Upper lobe of left lung (tissue), 6 donors: ENCODE measurements at regions not wholly inside any gene's neighbourhood (a gene's known extent, or its start where the extent isn't known, plus 50 kb on each side); places are given as distances from the start of the nearest gene placed in this dataset.

Source experiments
- ATAC-seq, 2 donors: fragments of 200-7000 bp; cut with Tn5 transposase; one replicate each; pipeline ENCODE4 v1.9.1; 2022; ENCODE audit warnings: mild to moderate bottlenecking in 2 of 2, moderate library complexity in 2 of 2; ENCODE audit not compliant: low FRiP score in 2 of 2
- DNase-seq, 2 donors: peaks; one replicate each; pipeline ENCODE4 v3.0.0-alpha.2; 2019 to 2020
- H3K27ac ChIP-seq, 4 donors: fragments of 200-600 bp; sonication (generic); one replicate each; pipeline ENCODE4 v1.5.1; 2016 to 2019
- H3K27me3 ChIP-seq, 4 donors: fragments of 200-600 bp; sonication (generic); one replicate each; pipeline ENCODE4 v1.5.1; 2017 to 2019
- H3K36me3 ChIP-seq, 4 donors: fragments of 200-600 bp; sonication (generic); one replicate each; pipeline ENCODE4 v1.5.1; 2016 to 2019
- H3K4me1 ChIP-seq, 4 donors: fragments of 200-600 bp; sonication (generic); one replicate each; pipeline ENCODE4 v1.5.1; 2018 to 2019
- H3K4me3 ChIP-seq, 4 donors: fragments of 200-600 bp; sonication (generic); one replicate each; pipeline ENCODE4 v1.5.1; 2017 to 2019; ENCODE audit warnings: mild to moderate bottlenecking in 2 of 4, moderate library complexity in 1 of 4
- H3K9me3 ChIP-seq, 4 donors: fragments of 200-600 bp; sonication (generic); one replicate each; pipeline ENCODE4 v1.5.1; 2018 to 2019
- CTCF ChIP-seq, 6 experiments: fragments of 450-650 bp in 4 of 6; fragments of 200-600 bp in 2 of 6; sonication (generic) in 2 of 6; IDR thresholded peaks; one replicate each; pipeline ENCODE4 v1.5.1; 2016 to 2019; ENCODE audit warnings: antibody characterized with exemption in 6 of 6
- EP300 ChIP-seq, 4 donors: sonication (generic); formaldehyde crosslinking; IDR thresholded peaks; one replicate each; pipeline ENCODE4 v1.5.1; 2017; ENCODE audit warnings: antibody characterized with exemption in 4 of 4, control low read depth in 2 of 4
- POLR2A ChIP-seq, 4 donors: fragments of 450-650 bp; IDR thresholded peaks; one replicate each; pipeline ENCODE4 v1.5.1; 2016 to 2017; ENCODE audit warnings: antibody characterized with exemption in 4 of 4, mild to moderate bottlenecking in 2 of 4
- POLR2AphosphoS5 ChIP-seq, 2 donors: sonication (generic); formaldehyde crosslinking; IDR thresholded peaks; one replicate each; pipeline ENCODE4 v1.5.1; 2017; ENCODE audit warnings: antibody characterized with exemption in 2 of 2
- WGBS, 2 donors: methylation state at CpG; one replicate each; pipeline ENCODE4 v1.1.5; 2017 to 2018; 5-methylcytosine and 5-hydroxymethylcytosine counted together
- donor health status: DM: no; HTN: no; CAD: no; lungs with moderate emphysema.
- donor health status: DM: no; HTN: yes; CAD: no; lungs with severe emphysema.

GRCh38 chr6:12582421-12583110, 134.0 kb upstream of the PHACTR1 start:
- DNase-seq, result no peak
- no peak for ATAC-seq
- no peak overlapping the region for H3K4me3 ChIP-seq
- H3K4me1 ChIP-seq, result peaks cover 0 to 10% (median 6%) of the 10 kb centered on the region in 4 donors
- 69 to 75% methylated on average over 4 of the region's 4 CpGs for WGBS, 2 donors
- H3K36me3 ChIP-seq, result no peaks in the 10 kb centered on the region
- H3K27me3 ChIP-seq, result no peaks in the 10 kb centered on the region
- no peak overlapping the region for H3K27ac ChIP-seq
- TF ChIP-seq EP300 (IDR thresholded peaks at IDR 0.05) (no peak), POLR2AphosphoS5 (IDR thresholded peaks at IDR 0.05) (no peak), CTCF (IDR thresholded peaks at IDR 0.05) (no peak), POLR2A (IDR thresholded peaks at IDR 0.05) (no peak)
- H3K9me3 ChIP-seq, result no peaks in the 10 kb centered on the region

GRCh38 chr6:12584631-12585405, 131.7 kb upstream of the PHACTR1 start:
- Histone ChIP-seq H3K36me3 (no peaks in the 10 kb centered on the region), H3K27ac (peak overlapping the region; percentile 24 to 63 (median 58)), H3K4me3 (no peak overlapping the region), H3K9me3 (no peaks in the 10 kb centered on the region), H3K4me1 (peaks cover 0 to 14% (median 6%) of the 10 kb centered on the region in 4 donors), H3K27me3 (no peaks in the 10 kb centered on the region)
- WGBS, 2 donors, result 54 to 58% methylated on average over 14 of the region's 14 CpGs
- TF ChIP-seq POLR2A (IDR thresholded peaks at IDR 0.05) (no peak), EP300 (IDR thresholded peaks at IDR 0.05) (peak in 1 of 4 donors; percentile 83), POLR2AphosphoS5 (IDR thresholded peaks at IDR 0.05) (peak in 1 of 2 donors; percentile 60)
- peak; percentile 16 to 55 for ATAC-seq
- no peak for DNase-seq

- ATAC-seq, result peak; percentile 35 to 61
- Histone ChIP-seq H3K4me1 (peaks cover 0 to 14% (median 6%) of the 10 kb centered on the region in 4 donors), H3K4me3 (peak overlapping the region in 2 of 4 donors; percentile 9 to 19), H3K27me3 (no peaks in the 10 kb centered on the region), H3K36me3 (no peaks in the 10 kb centered on the region), H3K27ac (peak overlapping the region; percentile 24 to 63 (median 58)), H3K9me3 (no peaks in the 10 kb centered on the region)
- WGBS, 2 donors, result 38 to 54% methylated on average over 12 of the region's 12 CpGs
- no peak for TF ChIP-seq EP300 (IDR thresholded peaks at IDR 0.05)
- no peak for TF ChIP-seq CTCF (IDR thresholded peaks at IDR 0.05)
- no peak for TF ChIP-seq POLR2AphosphoS5 (IDR thresholded peaks at IDR 0.05)
- DNase-seq, result peak in 1 of 2 donors; percentile 38
These were observed 131.0 kb upstream of the PHACTR1 start for GRCh38 chr6:12585497-12585958.

GRCh38 chr6:12586721-12587480, 129.7 kb upstream of the PHACTR1 start:
- H3K27me3 ChIP-seq, result no peaks in the 10 kb centered on the region
- H3K27ac ChIP-seq, result peak overlapping the region in 1 of 4 donors; percentile 63
- no peaks in the 10 kb centered on the region for H3K9me3 ChIP-seq
- no peak for DNase-seq
- H3K4me1 ChIP-seq, result peaks cover 0 to 14% (median 6%) of the 10 kb centered on the region in 4 donors
- 67 to 77% methylated on average over 9 of the region's 9 CpGs for WGBS, 2 donors
- no peak overlapping the region for H3K4me3 ChIP-seq
- no peak for ATAC-seq
- no peaks in the 10 kb centered on the region for H3K36me3 ChIP-seq
- TF ChIP-seq POLR2A (IDR thresholded peaks at IDR 0.05) (no peak), POLR2AphosphoS5 (IDR thresholded peaks at IDR 0.05) (no peak), EP300 (IDR thresholded peaks at IDR 0.05) (no peak), CTCF (IDR thresholded peaks at IDR 0.05) (no peak)

GRCh38 chr6:12590901-12591300, 125.7 kb upstream of the PHACTR1 start:
- Histone ChIP-seq H3K27ac (no peak overlapping the region), H3K36me3 (no peaks in the 10 kb centered on the region), H3K27me3 (no peaks in the 10 kb centered on the region), H3K9me3 (no peaks in the 10 kb centered on the region), H3K4me1 (peaks cover 17 to 27% (median 22%) of the 10 kb centered on the region in 4 donors), H3K4me3 (no peak overlapping the region)
- ATAC-seq (no peak), DNase-seq (no peak)
- 69 to 93% methylated on average over 2 of the region's 2 CpGs for WGBS, 2 donors
- no peak for TF ChIP-seq EP300 (IDR thresholded peaks at IDR 0.05)
- no peak for TF ChIP-seq POLR2A (IDR thresholded peaks at IDR 0.05)
- no peak for TF ChIP-seq CTCF (IDR thresholded peaks at IDR 0.05)
- TF ChIP-seq POLR2AphosphoS5 (IDR thresholded peaks at IDR 0.05), result no peak
